Left cardiac atrium (tissue), 4 donors: ENCODE measurements at regions not wholly inside any gene's neighbourhood (a gene's known extent, or its start where the extent isn't known, plus 50 kb on each side); places are given as distances from the start of the nearest gene placed in this dataset.
"Not testable (repeated sequence)": the region's sequence is repeated elsewhere in the genome, so short reads cannot be mapped to it uniquely, and the experiment has no call there.

Experiments used
- ATAC-seq, 2 donors: fragments of 200-7000 bp; cut with Tn5 transposase; one replicate each; pipeline ENCODE4 v1.9.1; 2020; ENCODE audit warnings: mild to moderate bottlenecking in 2 of 2, moderate library complexity in 2 of 2
- DNase-seq: peaks from one replicate; pipeline ENCODE4 v3.0.0-alpha.2; 2020
- intact Hi-C, 2 donors: fragments of 100-400 bp; cut with DNase I; formaldehyde crosslinking; loops; one replicate each; pipeline versions ENCODE4 v1.14.1 to v1.15.1; 2022 to 2023
- donor health status: DM: no; HTN: yes; CAD: no.
- donor health status: DM: no; HTN: yes; CAD: no; lungs with severe emphysema.
- donor health status: DM: yes; HTN: yes; CAD: no.
- donor health status: Dilated cardiomyopathy.

GRCh38 chr12:3365463-3366411, 125.3 kb upstream of the PRMT8 start:
- ATAC-seq (peak; percentile 86 to 88), DNase-seq (peak; percentile 42)
- intact Hi-C loops: no loop called here

GRCh38 chr12:3366451-3367110, 124.4 kb upstream of the PRMT8 start:
- intact Hi-C loops: no loop called here
- DNase-seq: no peak
- no peak for ATAC-seq

GRCh38 chr12:3367750-3368444, 123.1 kb upstream of the PRMT8 start:
- ATAC-seq (no peak), DNase-seq (no peak)
- intact Hi-C loops: no loop called here

- no peak for DNase-seq
- ATAC-seq: no peak
- intact Hi-C loops: no loop called here
These were observed 120.0 kb upstream of the PRMT8 start for GRCh38 chr12:3371018-3371417.

GRCh38 chr12:3375326-3375725, 115.7 kb upstream of the PRMT8 start:
- intact Hi-C loops: no loop called here
- ATAC-seq (no peak), DNase-seq (no peak)

GRCh38 chr12:3376779-3377455, 114.1 kb upstream of the PRMT8 start:
- intact Hi-C loops: no loop called here
- DNase-seq (no peak), ATAC-seq (no peak)

- ATAC-seq (no peak), DNase-seq (no peak)
- intact Hi-C loops: no loop called here
These were observed 112.3 kb upstream of the PRMT8 start for GRCh38 chr12:3378655-3379054.

- ATAC-seq (no peak), DNase-seq (no peak)
- intact Hi-C loops: no loop called here
These were observed 111.9 kb upstream of the PRMT8 start for GRCh38 chr12:3379079-3379478.

GRCh38 chr12:3380200-3381043, 110.6 kb upstream of the PRMT8 start:
- ATAC-seq: peak; percentile 55 to 88
- DNase-seq: peak; percentile 41
- intact Hi-C loops: no loop called here

- peak; percentile 41 to 72 for ATAC-seq
- intact Hi-C loops: no loop called here
- DNase-seq: no peak
These were observed 109.7 kb upstream of the PRMT8 start for GRCh38 chr12:3381059-3382047.

- DNase-seq: no peak
- ATAC-seq: no peak
- intact Hi-C loops: no loop called here
These were observed 101.0 kb upstream of the PRMT8 start for GRCh38 chr12:3389986-3390385.

- DNase-seq, ATAC-seq, intact Hi-C loops: not testable (repeated sequence)
These were observed 93.4 kb upstream of the PRMT8 start for GRCh38 chr12:3397596-3397995.

GRCh38 chr12:3398196-3398789, 92.7 kb upstream of the PRMT8 start:
- intact Hi-C loops: no loop called here
- DNase-seq: no peak
- no peak for ATAC-seq

GRCh38 chr12:3405821-3406220, 85.2 kb upstream of the PRMT8 start:
- intact Hi-C loops: no loop called here

GRCh38 chr12:3407723-3408122, 83.3 kb upstream of the PRMT8 start:
- intact Hi-C loops: no loop called here

More at GRCh38 chr12:3405821-3406220, 85.2 kb upstream of the PRMT8 start:
- DNase-seq: no peak
- ATAC-seq: no peak

GRCh38 chr12:3409662-3410061, 81.3 kb upstream of the PRMT8 start:
- intact Hi-C loops: no loop called here
- ATAC-seq (no peak), DNase-seq (no peak)

More at GRCh38 chr12:3407723-3408122, 83.3 kb upstream of the PRMT8 start:
- no peak for DNase-seq
- ATAC-seq: no peak

GRCh38 chr12:3416159-3416558, 74.8 kb upstream of the PRMT8 start:
- intact Hi-C loops: no loop called here
- DNase-seq: no peak
- ATAC-seq: no peak
